SHP77 treated with DMSO at 0.1 percent for 48 hours (cell line): ENCODE measurements at regions not wholly inside any gene's neighbourhood (a gene's known extent, or its start where the extent isn't known, plus 50 kb on each side); places are given as distances from the start of the nearest gene placed in this dataset.
"Not testable (repeated sequence)": the region's sequence is repeated elsewhere in the genome, so short reads cannot be mapped to it uniquely, and the experiment has no call there.

Source experiments
- DNase-seq: peaks from one replicate; lab custom pipeline; 2025; lab: John Stamatoyannopoulos, UW

GRCh38 chr5:53733853-53734252 lies 173.4 kb downstream of the NDUFS4 start:
- no peak for DNase-seq

GRCh38 chr5:53738105-53738504 lies 177.7 kb downstream of the NDUFS4 start:
- no peak for DNase-seq

GRCh38 chr5:53739111-53739510 lies 178.7 kb downstream of the NDUFS4 start:
- DNase-seq = no peak

GRCh38 chr5:53749621-53750020 lies 189.2 kb downstream of the NDUFS4 start:
- DNase-seq = no peak

GRCh38 chr5:53752282-53752681 lies 191.8 kb downstream of the NDUFS4 start:
- not testable (repeated sequence) for DNase-seq

GRCh38 chr5:53766673-53767072 lies 206.2 kb downstream of the NDUFS4 start:
- DNase-seq = no peak

GRCh38 chr5:53777864-53778618 lies 217.6 kb downstream of the NDUFS4 start:
- DNase-seq = no peak

- no peak for DNase-seq
These were observed 219.1 kb downstream of the NDUFS4 start for GRCh38 chr5:53779541-53779981.

- no peak for DNase-seq
These were observed 222.2 kb downstream of the NDUFS4 start for GRCh38 chr5:53782620-53783019.

GRCh38 chr5:53783624-53784228 lies 223.3 kb downstream of the NDUFS4 start:
- DNase-seq = no peak

GRCh38 chr5:53784596-53784995 lies 224.2 kb downstream of the NDUFS4 start:
- DNase-seq = no peak

- DNase-seq = no peak
These were observed 225.5 kb downstream of the NDUFS4 start for GRCh38 chr5:53785924-53786323.

- DNase-seq = no peak
These were observed 229.6 kb downstream of the NDUFS4 start for GRCh38 chr5:53790026-53790425.

GRCh38 chr5:53792338-53792737 lies 231.9 kb downstream of the NDUFS4 start:
- no peak for DNase-seq

GRCh38 chr5:53799644-53800043 lies 239.2 kb downstream of the NDUFS4 start:
- DNase-seq = peak; percentile 6

GRCh38 chr5:53808392-53808791 lies 248.0 kb downstream of the NDUFS4 start:
- DNase-seq = not testable (repeated sequence)

- DNase-seq = no peak
These were observed 254.4 kb downstream of the NDUFS4 start for GRCh38 chr5:53814819-53815218.

GRCh38 chr5:53815471-53815870 lies 255.0 kb downstream of the NDUFS4 start:
- no peak for DNase-seq

- no peak for DNase-seq
These were observed 256.7 kb downstream of the NDUFS4 start for GRCh38 chr5:53817183-53817582.

GRCh38 chr5:53819482-53819881 lies 259.0 kb downstream of the NDUFS4 start:
- DNase-seq = no peak

GRCh38 chr5:53820119-53820801 lies 259.8 kb downstream of the NDUFS4 start:
- no peak for DNase-seq

GRCh38 chr5:53820802-53821171 lies 260.3 kb downstream of the NDUFS4 start:
- no peak for DNase-seq

GRCh38 chr5:53825016-53825415 lies 264.6 kb downstream of the NDUFS4 start:
- DNase-seq = no peak
